ENCODE measurements at regions not wholly inside any gene's neighbourhood (a gene's known extent, or its start where the extent isn't known, plus 50 kb on each side); places are given as distances from the start of the nearest gene placed in this dataset.

DNA sequence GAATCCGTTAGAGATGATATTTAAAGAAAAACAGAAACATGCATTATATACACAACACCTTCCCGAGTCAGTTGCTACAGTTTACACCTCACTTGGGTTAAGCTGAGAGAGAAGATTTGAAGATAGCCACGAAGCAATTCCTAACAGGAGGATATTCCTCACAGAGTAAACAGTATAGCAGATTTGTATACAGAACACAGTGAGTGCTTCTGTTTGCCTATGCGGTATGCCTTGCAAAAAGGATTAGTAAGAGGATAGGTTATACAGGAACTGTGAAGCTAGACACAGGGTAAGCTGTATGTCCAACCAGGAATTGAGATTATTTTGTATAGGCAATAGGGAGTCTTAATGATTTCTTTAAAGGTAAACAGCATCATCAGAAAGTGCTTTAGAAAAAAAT, 471.8 kb downstream of the LIG4 start:
- H3K4me3 ChIP-seq (ENCODE audit: low read depth, low read length) = no peak overlapping the region
- DNase-seq (ENCODE audit: low read depth) = no peak
- TF ChIP-seq CTCF (IDR thresholded peaks at IDR 0.05; ENCODE audit: low read depth, low read length) = no peak
- TF ChIP-seq POLR2A (IDR thresholded peaks at IDR 0.05; ENCODE audit: extremely low read depth, insufficient read length) = no peak
- TF ChIP-seq, protein P1, sequence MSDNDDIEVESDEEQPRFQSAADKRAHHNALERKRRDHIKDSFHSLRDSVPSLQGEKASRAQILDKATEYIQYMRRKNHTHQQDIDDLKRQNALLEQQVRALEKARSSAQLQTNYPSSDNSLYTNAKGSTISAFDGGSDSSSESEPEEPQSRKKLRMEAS (IDR thresholded peaks at IDR 0.05; ENCODE audit: low read depth, low read length) = no peak
- no peak for TF ChIP-seq MYC (IDR thresholded peaks at IDR 0.05; ENCODE audit: low read depth, low read length)

GRCh38 chr13:107743100-107743499, 472.2 kb downstream of the LIG4 start:
- DNase-seq (ENCODE audit: low read depth) = no peak
- H3K4me3 ChIP-seq (ENCODE audit: low read depth, low read length) = no peak overlapping the region

GRCh38 chr13:107742544-107742943, 472.8 kb downstream of the LIG4 start:
- TF ChIP-seq CTCF (IDR thresholded peaks at IDR 0.05; ENCODE audit: low read depth, low read length) (no peak), POLR2A (IDR thresholded peaks at IDR 0.05; ENCODE audit: extremely low read depth, insufficient read length) (no peak), MYC (IDR thresholded peaks at IDR 0.05; ENCODE audit: low read depth, low read length) (no peak)
- TF ChIP-seq, protein P1 (IDR thresholded peaks at IDR 0.05; ENCODE audit: low read depth, low read length) = no peak
- DNase-seq (ENCODE audit: low read depth) = no peak
- H3K4me3 ChIP-seq (ENCODE audit: low read depth, low read length) = no peak overlapping the region

More at GRCh38 chr13:107743100-107743499, 472.2 kb downstream of the LIG4 start:
- TF ChIP-seq POLR2A (IDR thresholded peaks at IDR 0.05; ENCODE audit: extremely low read depth, insufficient read length) (no peak), MYC (IDR thresholded peaks at IDR 0.05; ENCODE audit: low read depth, low read length) (no peak), CTCF (IDR thresholded peaks at IDR 0.05; ENCODE audit: low read depth, low read length) (no peak)
- TF ChIP-seq, protein P1 (IDR thresholded peaks at IDR 0.05; ENCODE audit: low read depth, low read length) = no peak

GRCh38 chr13:107738004-107738403, 477.3 kb downstream of the LIG4 start:
- TF ChIP-seq CTCF (IDR thresholded peaks at IDR 0.05; ENCODE audit: low read depth, low read length) (no peak), MYC (IDR thresholded peaks at IDR 0.05; ENCODE audit: low read depth, low read length) (no peak), POLR2A (IDR thresholded peaks at IDR 0.05; ENCODE audit: extremely low read depth, insufficient read length) (no peak)
- TF ChIP-seq, protein P1 (IDR thresholded peaks at IDR 0.05; ENCODE audit: low read depth, low read length) = no peak
- H3K4me3 ChIP-seq (ENCODE audit: low read depth, low read length) = no peak overlapping the region
- no peak for DNase-seq (ENCODE audit: low read depth)

GRCh38 chr13:107736731-107737130, 478.6 kb downstream of the LIG4 start:
- no peak for TF ChIP-seq POLR2A (IDR thresholded peaks at IDR 0.05; ENCODE audit: extremely low read depth, insufficient read length)
- TF ChIP-seq MYC (IDR thresholded peaks at IDR 0.05; ENCODE audit: low read depth, low read length) = no peak
- TF ChIP-seq, protein P1 (IDR thresholded peaks at IDR 0.05; ENCODE audit: low read depth, low read length) = no peak
- no peak for TF ChIP-seq CTCF (IDR thresholded peaks at IDR 0.05; ENCODE audit: low read depth, low read length)
- no peak overlapping the region for H3K4me3 ChIP-seq (ENCODE audit: low read depth, low read length)
- no peak for DNase-seq (ENCODE audit: low read depth)

GRCh38 chr13:107736170-107736569, 479.2 kb downstream of the LIG4 start:
- no peak overlapping the region for H3K4me3 ChIP-seq (ENCODE audit: low read depth, low read length)
- DNase-seq (ENCODE audit: low read depth) = no peak
- TF ChIP-seq MYC (IDR thresholded peaks at IDR 0.05; ENCODE audit: low read depth, low read length) (no peak), CTCF (IDR thresholded peaks at IDR 0.05; ENCODE audit: low read depth, low read length) (no peak), POLR2A (IDR thresholded peaks at IDR 0.05; ENCODE audit: extremely low read depth, insufficient read length) (no peak)
- TF ChIP-seq, protein P1 (IDR thresholded peaks at IDR 0.05; ENCODE audit: low read depth, low read length) = no peak

Measured in NB4 (cell line).